Large intestine (tissue), 3 donors: ENCODE measurements at regions not wholly inside any gene's neighbourhood (a gene's known extent, or its start where the extent isn't known, plus 50 kb on each side); places are given as distances from the start of the nearest gene placed in this dataset.

Experiments used
- DNase-seq, 2 donors: peaks; one replicate each; pipeline versions ENCODE4 v3.0.0 to v3.0.0-alpha.2; 2013
- H3K27ac ChIP-seq: one replicate; pipeline ENCODE4 v1.5.1; 2013; ENCODE audit warnings: low read length
- H3K27me3 ChIP-seq: 2 replicates; pipeline ENCODE4 v1.6.1; 2013; ENCODE audit warnings: low read length; ENCODE audit not compliant: control insufficient read depth, insufficient read depth
- H3K36me3 ChIP-seq: 2 replicates; pipeline ENCODE4 v1.6.1; 2013; ENCODE audit warnings: low read length; ENCODE audit not compliant: control insufficient read depth, insufficient read depth
- H3K4me1 ChIP-seq: one replicate; pipeline ENCODE4 v1.6.1; 2013; ENCODE audit warnings: low read length; ENCODE audit not compliant: control insufficient read depth, insufficient read depth
- H3K4me3 ChIP-seq: one replicate; pipeline ENCODE4 v1.5.1; 2013; ENCODE audit warnings: low read length
- H3K9me3 ChIP-seq: one replicate; pipeline ENCODE4 v1.6.1; 2013; ENCODE audit warnings: mild to moderate bottlenecking, low read depth, low read length, moderate library complexity; ENCODE audit not compliant: control insufficient read depth
- WGBS: methylation state at CpG from one replicate; pipeline ENCODE4 v1.1.5; 2013; ENCODE audit warnings: low lambda C conversion rate; ENCODE audit not compliant: insufficient coverage; 5-methylcytosine and 5-hydroxymethylcytosine counted together

- no peaks in the 10 kb centered on the region for H3K9me3 ChIP-seq
- H3K27me3 ChIP-seq = peaks cover 44% of the 10 kb centered on the region
- H3K27ac ChIP-seq = no peak overlapping the region
- no peaks in the 10 kb centered on the region for H3K4me1 ChIP-seq
- WGBS = no CpG with 5 or more reads among the region's 4 CpGs
- no peaks in the 10 kb centered on the region for H3K36me3 ChIP-seq
- H3K4me3 ChIP-seq = no peak overlapping the region
- DNase-seq = no peak
Measured at GRCh38 chr5:73339711-73340110, 108.9 kb downstream of the FOXD1 start.

- WGBS = no CpG with 5 or more reads among the region's 15 CpGs
- H3K36me3 ChIP-seq = no peaks in the 10 kb centered on the region
- peaks cover 44% of the 10 kb centered on the region for H3K27me3 ChIP-seq
- DNase-seq = no peak
- H3K27ac ChIP-seq = no peak overlapping the region
- H3K9me3 ChIP-seq = no peaks in the 10 kb centered on the region
- no peak overlapping the region for H3K4me3 ChIP-seq
- no peaks in the 10 kb centered on the region for H3K4me1 ChIP-seq
Measured at GRCh38 chr5:73339051-73339575, 109.5 kb downstream of the FOXD1 start.

GRCh38 chr5:73338256-73339050, 110.1 kb downstream of the FOXD1 start:
- 33% methylated on average over 1 of the region's 17 CpGs for WGBS
- Histone ChIP-seq H3K27ac (no peak overlapping the region), H3K36me3 (no peaks in the 10 kb centered on the region), H3K27me3 (peaks cover 44% of the 10 kb centered on the region), H3K4me3 (no peak overlapping the region), H3K4me1 (no peaks in the 10 kb centered on the region), H3K9me3 (no peaks in the 10 kb centered on the region)
- no peak for DNase-seq

- H3K4me3 ChIP-seq = no peak overlapping the region
- no peaks in the 10 kb centered on the region for H3K9me3 ChIP-seq
- peaks cover 39% of the 10 kb centered on the region for H3K27me3 ChIP-seq
- no peaks in the 10 kb centered on the region for H3K4me1 ChIP-seq
- no peak for DNase-seq
- 100% methylated on average over 1 of the region's 9 CpGs for WGBS
- no peak overlapping the region for H3K27ac ChIP-seq
- no peaks in the 10 kb centered on the region for H3K36me3 ChIP-seq
Measured at GRCh38 chr5:73337586-73338255, 110.9 kb downstream of the FOXD1 start.

- Histone ChIP-seq H3K27me3 (peaks cover 38% of the 10 kb centered on the region), H3K36me3 (no peaks in the 10 kb centered on the region), H3K4me1 (no peaks in the 10 kb centered on the region), H3K27ac (no peak overlapping the region), H3K9me3 (no peaks in the 10 kb centered on the region), H3K4me3 (no peak overlapping the region)
- no CpG with 5 or more reads among the region's 2 CpGs for WGBS
- no peak for DNase-seq
Measured at GRCh38 chr5:73336366-73336765, 112.2 kb downstream of the FOXD1 start.

GRCh38 chr5:73333944-73334703, 114.5 kb downstream of the FOXD1 start:
- WGBS = 100% methylated on average over 1 of the region's 3 CpGs
- Histone ChIP-seq H3K4me1 (no peaks in the 10 kb centered on the region), H3K9me3 (no peaks in the 10 kb centered on the region), H3K4me3 (no peak overlapping the region), H3K27me3 (peaks cover 23% of the 10 kb centered on the region), H3K36me3 (no peaks in the 10 kb centered on the region), H3K27ac (no peak overlapping the region)
- no peak for DNase-seq

GRCh38 chr5:73330613-73331012, 118.0 kb downstream of the FOXD1 start:
- no peak for DNase-seq
- H3K36me3 ChIP-seq = no peaks in the 10 kb centered on the region
- H3K4me1 ChIP-seq = no peaks in the 10 kb centered on the region
- H3K27me3 ChIP-seq = peaks cover 6% of the 10 kb centered on the region
- no peaks in the 10 kb centered on the region for H3K9me3 ChIP-seq
- H3K27ac ChIP-seq = no peak overlapping the region
- no peak overlapping the region for H3K4me3 ChIP-seq
- WGBS = 50% methylated on average over 1 of the region's 1 CpG

GRCh38 chr5:73328640-73329039, 119.9 kb downstream of the FOXD1 start:
- Histone ChIP-seq H3K9me3 (no peaks in the 10 kb centered on the region), H3K4me3 (no peak overlapping the region), H3K4me1 (no peaks in the 10 kb centered on the region), H3K27ac (no peak overlapping the region), H3K36me3 (no peaks in the 10 kb centered on the region), H3K27me3 (peaks cover 7% of the 10 kb centered on the region)
- DNase-seq = no peak
- WGBS = no CpG with 5 or more reads among the region's 1 CpG

GRCh38 chr5:73327908-73328455, 120.6 kb downstream of the FOXD1 start:
- no CpG with 5 or more reads among the region's 2 CpGs for WGBS
- Histone ChIP-seq H3K9me3 (no peaks in the 10 kb centered on the region), H3K27me3 (peaks cover 12% of the 10 kb centered on the region)

GRCh38 chr5:73325546-73325945, 123.0 kb downstream of the FOXD1 start:
- H3K27me3 ChIP-seq = peaks cover 21% of the 10 kb centered on the region
- WGBS = no CpG with 5 or more reads among the region's 3 CpGs
- no peaks in the 10 kb centered on the region for H3K4me1 ChIP-seq
- no peaks in the 10 kb centered on the region for H3K9me3 ChIP-seq
- no peak overlapping the region for H3K4me3 ChIP-seq
- no peak for DNase-seq
- no peaks in the 10 kb centered on the region for H3K36me3 ChIP-seq
- H3K27ac ChIP-seq = no peak overlapping the region

More at GRCh38 chr5:73327908-73328455, 120.6 kb downstream of the FOXD1 start:
- no peak for DNase-seq
- no peak overlapping the region for H3K4me3 ChIP-seq
- no peak overlapping the region for H3K27ac ChIP-seq
- no peaks in the 10 kb centered on the region for H3K36me3 ChIP-seq
- H3K4me1 ChIP-seq = no peaks in the 10 kb centered on the region
